ENCODE measurements at regions not wholly inside any gene's neighbourhood (a gene's known extent, or its start where the extent isn't known, plus 50 kb on each side); places are given as distances from the start of the nearest gene placed in this dataset.

DNA sequence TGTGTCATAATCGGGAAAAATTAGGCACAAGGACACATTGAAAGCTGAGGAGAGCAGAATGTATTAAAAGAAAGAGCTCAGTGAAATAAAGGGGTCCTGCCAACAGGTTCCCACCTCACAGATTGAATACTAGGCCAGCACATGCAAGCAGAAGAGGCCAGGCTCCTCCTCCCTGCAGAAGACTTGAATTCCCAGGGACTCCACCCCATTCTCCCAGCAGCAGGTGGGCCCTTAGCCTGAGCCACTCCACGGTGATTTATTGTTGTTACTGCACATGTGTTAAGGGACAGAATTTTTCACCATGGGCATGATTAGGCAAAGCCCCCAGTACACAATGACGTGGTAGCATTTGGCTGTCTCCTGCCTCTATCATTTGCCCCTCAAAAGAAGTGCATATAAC is 1844.7 kb downstream of the NCAM2 start:
- DNase-seq (ENCODE audit: low read depth): no peak
- no peak overlapping the region for H3K4me3 ChIP-seq (ENCODE audit: low read length)
- TF ChIP-seq, protein P1, sequence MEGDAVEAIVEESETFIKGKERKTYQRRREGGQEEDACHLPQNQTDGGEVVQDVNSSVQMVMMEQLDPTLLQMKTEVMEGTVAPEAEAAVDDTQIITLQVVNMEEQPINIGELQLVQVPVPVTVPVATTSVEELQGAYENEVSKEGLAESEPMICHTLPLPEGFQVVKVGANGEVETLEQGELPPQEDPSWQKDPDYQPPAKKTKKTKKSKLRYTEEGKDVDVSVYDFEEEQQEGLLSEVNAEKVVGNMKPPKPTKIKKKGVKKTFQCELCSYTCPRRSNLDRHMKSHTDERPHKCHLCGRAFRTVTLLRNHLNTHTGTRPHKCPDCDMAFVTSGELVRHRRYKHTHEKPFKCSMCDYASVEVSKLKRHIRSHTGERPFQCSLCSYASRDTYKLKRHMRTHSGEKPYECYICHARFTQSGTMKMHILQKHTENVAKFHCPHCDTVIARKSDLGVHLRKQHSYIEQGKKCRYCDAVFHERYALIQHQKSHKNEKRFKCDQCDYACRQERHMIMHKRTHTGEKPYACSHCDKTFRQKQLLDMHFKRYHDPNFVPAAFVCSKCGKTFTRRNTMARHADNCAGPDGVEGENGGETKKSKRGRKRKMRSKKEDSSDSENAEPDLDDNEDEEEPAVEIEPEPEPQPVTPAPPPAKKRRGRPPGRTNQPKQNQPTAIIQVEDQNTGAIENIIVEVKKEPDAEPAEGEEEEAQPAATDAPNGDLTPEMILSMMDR (conservative IDR thresholded peaks at IDR 0.05; ENCODE audit: low read length): no peak

DNA sequence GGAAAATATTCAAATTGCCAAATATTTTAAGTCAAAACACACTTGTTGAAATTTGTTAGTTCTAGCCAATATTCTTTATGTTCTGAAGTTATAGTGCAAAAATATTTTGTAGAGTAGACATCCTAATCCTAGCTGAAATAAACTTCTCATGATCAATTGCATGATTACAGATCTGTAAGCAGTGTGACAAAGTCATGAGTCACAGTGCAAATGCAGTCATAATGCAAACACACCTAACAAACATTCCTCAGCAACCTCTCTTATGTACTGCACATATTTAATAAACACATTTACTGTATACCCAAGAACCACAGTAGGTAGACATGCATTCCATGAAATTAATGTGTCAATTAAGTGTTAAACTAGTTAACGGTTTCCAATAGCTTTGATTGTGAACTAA is 1857.4 kb downstream of the NCAM2 start:
- no peak for DNase-seq (ENCODE audit: low read depth)
- TF ChIP-seq, protein P1 (conservative IDR thresholded peaks at IDR 0.05; ENCODE audit: low read length): no peak
- H3K4me3 ChIP-seq (ENCODE audit: low read length): no peak overlapping the region

DNA sequence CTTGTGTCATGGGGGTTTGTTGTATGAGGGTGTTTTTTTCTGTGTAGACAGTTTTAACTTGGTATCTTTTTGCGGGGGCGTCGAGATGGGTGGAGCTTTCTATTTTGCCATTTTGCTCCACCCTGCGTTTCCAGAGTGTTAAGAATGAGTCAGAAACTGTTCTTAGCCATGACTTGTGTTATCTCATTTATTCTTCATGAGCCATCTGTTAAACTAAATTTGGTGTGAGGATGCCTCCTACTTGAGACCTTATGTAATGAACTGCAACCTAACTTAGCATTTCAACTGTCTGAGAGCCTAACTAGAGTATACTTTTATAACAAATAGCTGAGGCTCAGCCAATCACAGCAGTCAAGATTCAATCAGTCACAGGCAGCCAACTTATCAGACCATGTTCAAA is 1873.5 kb downstream of the NCAM2 start:
- TF ChIP-seq, protein P1 (conservative IDR thresholded peaks at IDR 0.05; ENCODE audit: low read length): no peak
- no peak for DNase-seq (ENCODE audit: low read depth)
- H3K4me3 ChIP-seq (ENCODE audit: low read length): no peak overlapping the region

DNA sequence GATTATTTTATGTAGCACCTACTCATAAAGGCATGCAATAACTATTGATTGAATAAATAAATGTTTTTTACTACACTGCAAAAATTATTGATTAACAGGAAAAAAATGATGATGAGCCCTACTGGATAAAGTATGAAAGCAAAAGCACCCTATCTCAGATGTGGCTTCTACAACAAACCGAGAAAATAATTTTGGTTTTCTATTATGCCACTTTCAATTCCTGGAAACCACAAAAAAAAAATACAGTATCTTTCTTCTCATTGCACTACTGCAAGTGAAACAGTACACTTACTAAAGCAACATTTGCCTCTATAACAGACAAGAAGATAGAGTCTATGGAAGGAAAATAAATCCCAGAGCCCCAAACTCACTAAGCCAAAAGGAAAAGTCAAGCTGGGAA is 1882.4 kb downstream of the NCAM2 start:
- H3K4me3 ChIP-seq (ENCODE audit: low read length): no peak overlapping the region
- TF ChIP-seq, protein P1 (conservative IDR thresholded peaks at IDR 0.05; ENCODE audit: low read length): no peak
- DNase-seq (ENCODE audit: low read depth): no peak

DNA sequence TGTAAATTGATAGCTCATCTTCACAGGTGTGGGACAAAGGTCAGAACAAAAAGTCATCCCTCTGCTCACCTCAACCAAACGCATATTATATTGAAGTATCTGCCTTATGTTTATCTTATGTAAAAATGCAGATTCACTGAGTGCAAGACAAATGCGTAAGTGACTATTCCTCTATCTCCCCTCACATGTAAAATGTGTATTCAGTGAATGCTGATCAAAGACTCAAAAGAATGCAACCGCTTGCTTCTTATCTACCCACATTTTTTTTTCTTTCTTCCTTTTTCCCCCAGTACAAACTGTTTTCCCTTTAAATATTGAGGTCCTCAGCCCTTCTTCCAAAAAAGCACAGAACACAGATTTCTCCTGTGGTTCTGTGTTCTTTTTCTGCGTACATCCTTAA is 1882.9 kb downstream of the NCAM2 start:
- H3K4me3 ChIP-seq (ENCODE audit: low read length): no peak overlapping the region
- TF ChIP-seq, protein P1 (conservative IDR thresholded peaks at IDR 0.05; ENCODE audit: low read length): no peak
- no peak for DNase-seq (ENCODE audit: low read depth)

DNA sequence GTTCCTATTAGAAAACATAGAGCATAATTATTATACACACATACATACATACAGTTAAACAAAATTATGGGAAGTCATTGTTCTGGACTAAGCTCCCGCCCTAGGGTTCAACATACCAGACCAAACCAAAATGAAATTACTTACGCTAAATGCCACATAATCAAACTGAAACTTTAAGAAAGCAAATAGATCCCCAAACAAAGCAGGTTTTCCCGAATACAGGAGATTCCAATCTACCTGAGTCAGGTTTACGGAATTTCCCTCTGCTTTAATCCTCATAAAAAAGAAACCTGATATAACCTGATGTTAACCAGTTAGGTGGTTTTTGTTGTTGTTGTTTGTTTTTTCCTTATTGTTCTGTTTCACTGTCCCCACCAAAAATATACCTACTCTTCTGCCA is 1886.9 kb downstream of the NCAM2 start:
- H3K4me3 ChIP-seq (ENCODE audit: low read length): no peak overlapping the region
- no peak for DNase-seq (ENCODE audit: low read depth)
- TF ChIP-seq, protein P1 (conservative IDR thresholded peaks at IDR 0.05; ENCODE audit: low read length): no peak

DNA sequence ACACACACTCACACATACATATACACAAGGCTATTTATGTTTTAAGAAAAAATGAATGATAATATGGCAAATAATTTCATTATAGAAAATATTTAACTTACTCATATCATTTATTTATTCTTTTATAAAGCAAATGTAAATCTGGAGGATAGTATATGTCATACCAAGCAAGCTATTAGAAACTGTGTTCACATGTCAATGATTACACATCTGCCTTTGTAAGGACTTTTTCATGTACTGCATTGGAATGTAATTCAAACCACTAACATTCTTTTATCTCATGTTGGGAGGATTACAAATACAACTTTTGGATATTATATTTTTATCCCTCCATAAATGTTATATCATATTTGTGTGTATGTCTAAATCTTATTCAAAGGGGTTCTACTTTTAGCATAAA is 1887.4 kb downstream of the NCAM2 start:
- DNase-seq (ENCODE audit: low read depth): no peak
- TF ChIP-seq, protein P1 (conservative IDR thresholded peaks at IDR 0.05; ENCODE audit: low read length): no peak
- no peak overlapping the region for H3K4me3 ChIP-seq (ENCODE audit: low read length)

All from AG10803 (cell line).